GM18868 (cell line): ENCODE measurements at regions not wholly inside any gene's neighbourhood (a gene's known extent, or its start where the extent isn't known, plus 50 kb on each side); places are given as distances from the start of the nearest gene placed in this dataset.

Source experiments
- ATAC-seq: cut with Tn5 transposase; IDR thresholded peaks from one replicate; pipeline ENCODE4 v1.9.1; 2021; ENCODE audit warnings: mild to moderate bottlenecking, moderate library complexity; ENCODE audit not compliant: unreplicated experiment

DNA sequence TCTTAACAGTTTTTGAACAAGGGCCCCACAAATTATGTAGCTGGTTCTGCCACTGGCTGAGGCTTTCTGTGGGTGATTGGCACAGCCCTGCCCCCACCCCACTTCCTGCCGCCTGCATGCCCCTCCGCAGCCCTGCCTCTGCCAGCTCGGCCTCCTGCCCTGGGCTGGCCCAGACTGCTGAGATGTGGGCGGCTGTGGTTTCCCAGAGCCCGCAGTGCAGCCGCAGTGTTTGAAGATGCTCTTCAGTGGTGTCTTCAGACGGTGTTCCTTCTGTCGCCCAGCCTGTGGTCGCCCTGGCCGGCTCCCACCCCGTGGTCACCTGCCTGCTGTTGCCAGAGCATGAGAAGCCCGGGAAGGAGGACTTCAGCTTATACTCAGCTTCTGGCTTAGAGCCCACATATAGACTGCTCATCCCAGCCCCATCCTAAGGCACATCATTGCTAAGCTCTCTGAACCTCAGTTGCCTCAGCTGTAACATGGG is 154.3 kb downstream of the VEGFA start:
- peak; percentile 57 for ATAC-seq

DNA sequence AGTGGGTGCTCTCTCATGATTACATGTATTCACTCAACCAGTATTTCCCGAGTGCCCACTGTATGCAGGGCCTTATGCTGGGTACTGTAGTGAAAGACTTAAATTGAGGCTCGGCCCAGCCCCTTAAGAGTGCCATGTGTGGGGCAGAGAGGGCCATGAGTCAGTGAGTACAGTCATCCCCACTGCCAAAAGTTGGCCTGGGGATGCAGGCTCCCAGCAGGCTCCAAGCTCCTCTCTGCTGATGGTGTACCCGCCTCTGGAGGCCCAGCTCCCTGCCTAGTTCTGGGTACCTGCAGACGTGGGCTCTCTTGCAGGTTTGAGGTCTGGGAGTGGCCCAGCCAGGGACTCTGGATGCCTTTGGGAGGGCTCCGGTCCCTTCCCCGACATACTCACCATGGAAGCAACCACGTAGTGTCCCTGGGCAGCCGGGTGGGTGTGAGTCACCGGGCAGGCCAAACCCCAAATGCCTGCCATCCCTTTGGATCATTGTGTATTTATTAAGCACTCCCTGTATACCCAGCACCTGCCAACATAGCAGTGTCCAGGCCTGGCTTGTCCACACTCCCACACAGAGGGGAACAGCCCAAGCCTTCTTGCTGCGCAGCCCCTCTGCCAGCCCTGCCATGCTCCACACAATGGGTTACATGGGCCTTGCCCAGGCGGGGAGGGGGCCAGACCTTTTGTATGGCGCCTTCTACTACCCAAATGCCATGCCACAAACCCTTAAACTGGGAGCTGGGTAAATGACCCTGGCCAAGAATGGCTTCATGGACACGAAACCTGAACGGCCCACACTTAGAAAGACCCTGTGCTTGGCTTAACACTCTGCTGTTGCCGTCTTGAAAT is 153.6 kb downstream of the VEGFA start:
- no peak for ATAC-seq

DNA sequence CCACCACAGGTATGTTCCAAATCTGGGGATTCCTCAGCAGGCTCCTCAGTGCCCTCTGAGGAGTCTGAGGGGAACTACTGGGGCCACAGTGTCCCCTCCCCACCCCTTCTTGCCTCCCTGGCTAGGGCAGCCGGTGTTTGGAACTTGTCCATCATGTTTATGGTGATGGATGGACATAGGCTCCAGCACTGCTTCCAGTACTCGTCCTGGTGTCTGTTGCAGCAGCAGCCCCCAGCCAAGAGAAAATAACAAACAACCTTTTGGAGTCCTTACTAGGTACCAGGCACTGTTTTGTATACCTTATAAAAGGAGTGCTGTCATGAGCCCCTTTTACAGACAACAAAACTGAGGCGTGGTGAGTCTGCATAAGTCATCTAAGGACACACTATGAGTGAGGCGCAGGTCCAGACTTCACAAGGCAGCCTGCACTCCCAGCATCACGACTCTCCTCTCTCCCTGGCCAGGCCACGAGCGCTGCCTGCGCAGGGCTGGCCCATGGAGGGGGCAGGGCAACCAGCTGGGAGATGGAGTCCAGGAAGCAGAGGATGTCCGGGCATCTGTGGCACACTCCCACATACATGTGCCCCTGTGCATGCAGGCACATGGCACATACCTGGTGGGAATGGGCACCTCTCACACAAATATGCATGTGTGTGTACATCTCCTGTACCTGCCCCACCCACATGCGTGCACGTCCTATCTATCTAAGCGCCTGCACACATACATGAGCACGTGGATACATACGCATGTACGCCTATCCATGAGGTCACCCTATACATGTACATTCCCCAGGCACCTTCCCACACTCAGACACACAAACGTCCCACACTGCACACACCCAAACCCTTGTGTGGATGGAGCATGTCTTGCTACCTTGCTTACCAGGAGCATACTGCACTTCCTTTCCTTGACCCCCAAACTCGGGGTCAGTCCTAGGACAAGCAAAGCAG is 152.7 kb downstream of the VEGFA start:
- no peak for ATAC-seq

DNA sequence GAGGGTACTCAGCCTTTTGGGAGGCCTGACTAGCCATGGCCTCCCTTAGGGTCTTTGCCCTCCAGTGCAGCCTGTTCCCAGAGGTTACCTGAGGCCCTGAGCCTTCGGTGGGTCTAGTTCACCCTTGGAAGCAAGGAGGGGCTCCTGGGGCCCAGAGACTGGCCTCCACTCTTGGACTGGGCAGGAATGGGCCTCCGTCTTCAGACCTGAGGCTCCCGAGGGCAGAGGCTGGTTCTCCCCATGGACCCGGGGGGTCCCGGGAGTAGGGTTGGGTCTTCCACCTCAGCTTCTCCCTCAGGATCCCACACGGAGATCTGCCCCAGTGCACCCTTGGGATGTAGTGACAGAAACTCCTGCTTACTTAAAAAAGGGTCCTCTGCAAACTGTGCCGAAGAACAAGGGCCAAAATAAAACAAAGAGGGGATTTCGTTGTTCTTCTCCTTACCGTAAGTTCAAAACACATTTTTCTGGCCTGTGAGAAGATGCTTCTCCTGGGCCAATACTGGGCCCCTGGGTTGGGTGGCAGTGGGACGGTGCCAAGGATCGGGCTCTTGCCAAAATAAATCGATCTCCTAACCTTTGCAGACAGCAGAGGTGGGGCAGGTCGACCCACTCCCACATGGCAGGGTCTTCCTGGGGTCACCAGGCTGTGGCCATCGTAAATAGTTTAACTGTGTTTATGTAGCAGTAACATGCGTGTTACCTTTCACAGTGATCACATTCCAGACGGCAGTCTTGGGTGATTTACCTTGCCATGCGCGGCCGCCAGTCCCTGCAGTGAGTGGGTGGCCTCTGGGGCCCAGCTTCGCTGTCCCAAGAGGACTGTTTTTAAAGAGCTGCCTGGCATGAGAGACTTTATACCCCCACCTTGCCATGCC is 151.8 kb downstream of the VEGFA start:
- no peak for ATAC-seq

DNA sequence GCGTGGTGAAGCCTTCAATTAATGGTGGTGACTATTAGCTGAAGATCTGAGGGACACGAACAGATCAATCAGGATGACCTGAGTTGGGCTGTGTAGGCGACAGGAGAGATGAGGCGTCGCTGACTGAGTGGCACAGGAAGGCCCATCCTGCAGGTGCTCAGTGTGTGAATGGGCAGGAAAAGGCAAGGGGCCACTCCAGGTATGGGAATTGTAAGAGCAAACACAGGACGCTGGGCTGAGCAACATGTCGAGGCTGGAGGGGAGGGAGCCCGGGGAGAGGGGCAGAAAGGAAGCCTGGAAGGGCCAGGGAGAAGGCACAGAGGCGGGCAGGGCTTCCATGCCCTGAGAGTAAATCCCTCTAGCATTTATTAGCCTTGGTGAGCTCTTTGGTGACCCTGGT is 151.0 kb downstream of the VEGFA start:
- ATAC-seq, result no peak

DNA sequence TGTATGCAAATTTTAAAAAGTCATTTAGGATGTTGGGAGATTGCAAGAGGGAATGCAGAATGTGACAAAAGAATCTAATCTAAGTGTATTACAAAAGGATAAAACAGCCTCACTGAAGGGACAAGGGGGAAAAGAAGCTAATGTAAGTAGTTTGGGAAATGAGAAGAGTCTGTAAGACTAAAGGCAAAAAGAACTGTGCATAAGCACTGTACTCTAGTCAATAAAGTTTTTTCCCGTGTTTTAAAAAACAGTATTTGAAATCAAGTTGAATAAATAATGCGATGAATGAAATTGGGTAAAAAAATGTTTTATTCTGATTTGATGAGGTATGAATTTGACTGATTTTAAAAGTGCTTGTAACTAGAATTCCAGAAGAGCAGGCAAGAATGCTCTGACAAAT is 149.8 kb downstream of the VEGFA start:
- no peak for ATAC-seq

DNA sequence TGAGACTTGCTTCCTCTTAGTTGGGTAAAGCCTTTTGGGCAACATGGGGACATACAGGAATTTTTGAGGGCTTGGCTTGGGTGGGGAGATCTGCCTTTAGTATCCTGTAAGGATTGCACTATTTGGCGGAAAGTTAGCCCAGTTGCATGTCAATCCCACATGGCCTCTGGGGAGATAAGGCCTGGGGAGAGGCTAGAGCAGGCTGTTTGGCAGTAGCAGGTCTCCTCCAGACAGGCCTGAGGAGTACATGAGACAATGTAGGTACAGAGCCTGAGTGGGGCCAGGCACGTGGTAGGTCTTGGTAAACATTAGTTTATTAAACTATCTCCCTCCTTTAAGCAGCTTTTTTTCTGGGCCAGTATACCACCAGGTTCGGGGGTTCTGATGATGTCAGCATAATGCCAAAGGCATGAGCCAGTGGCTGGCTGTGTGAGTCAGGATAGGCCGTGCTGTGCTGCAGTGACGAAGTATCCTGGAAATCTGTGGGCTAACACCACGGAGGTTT is 147.9 kb downstream of the VEGFA start:
- ATAC-seq, result no peak

DNA sequence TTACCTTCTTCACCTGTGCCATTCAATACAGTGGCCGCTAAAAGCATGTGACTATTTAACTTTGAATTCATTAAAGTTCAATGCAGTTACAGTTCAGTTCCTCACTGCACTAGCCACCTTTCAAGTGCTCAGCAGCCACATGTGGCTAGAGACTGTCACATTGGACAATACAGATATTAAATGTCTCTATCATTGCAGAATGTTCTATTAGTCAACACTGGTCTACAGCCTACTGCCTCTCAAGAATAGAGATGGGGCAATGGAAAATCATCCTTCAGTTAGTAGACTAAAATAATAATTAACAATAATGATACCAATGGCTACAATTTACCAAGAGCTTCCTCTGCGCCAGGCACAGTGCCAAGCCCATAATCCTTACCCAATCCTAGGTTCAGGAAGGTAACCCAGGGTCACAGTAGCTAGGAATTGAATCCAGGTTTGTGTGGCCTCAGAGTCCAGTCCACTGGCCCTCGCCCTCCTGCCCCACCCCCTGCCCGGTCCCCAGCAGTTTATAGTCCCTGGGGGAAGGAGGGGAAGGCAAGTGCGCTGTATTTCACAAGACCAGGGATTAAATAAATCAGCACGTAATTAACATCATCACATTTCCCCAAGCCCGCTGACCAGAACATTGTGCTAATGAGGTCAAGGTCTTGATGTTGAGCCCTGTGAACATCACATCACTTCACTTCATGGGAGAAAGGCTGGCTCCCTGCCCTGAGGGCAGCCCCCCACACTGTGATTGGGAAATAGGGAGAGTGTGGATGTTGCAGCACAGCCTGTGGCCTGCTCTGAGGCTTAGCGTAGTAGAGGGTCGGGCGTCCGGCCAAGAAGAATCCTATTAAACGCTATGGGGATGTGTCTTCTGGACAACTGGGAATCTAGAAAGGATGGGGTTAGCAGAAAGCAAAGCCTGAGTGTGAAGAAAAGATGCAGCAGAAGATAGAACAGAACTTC is 147.2 kb downstream of the VEGFA start:
- no peak for ATAC-seq

DNA sequence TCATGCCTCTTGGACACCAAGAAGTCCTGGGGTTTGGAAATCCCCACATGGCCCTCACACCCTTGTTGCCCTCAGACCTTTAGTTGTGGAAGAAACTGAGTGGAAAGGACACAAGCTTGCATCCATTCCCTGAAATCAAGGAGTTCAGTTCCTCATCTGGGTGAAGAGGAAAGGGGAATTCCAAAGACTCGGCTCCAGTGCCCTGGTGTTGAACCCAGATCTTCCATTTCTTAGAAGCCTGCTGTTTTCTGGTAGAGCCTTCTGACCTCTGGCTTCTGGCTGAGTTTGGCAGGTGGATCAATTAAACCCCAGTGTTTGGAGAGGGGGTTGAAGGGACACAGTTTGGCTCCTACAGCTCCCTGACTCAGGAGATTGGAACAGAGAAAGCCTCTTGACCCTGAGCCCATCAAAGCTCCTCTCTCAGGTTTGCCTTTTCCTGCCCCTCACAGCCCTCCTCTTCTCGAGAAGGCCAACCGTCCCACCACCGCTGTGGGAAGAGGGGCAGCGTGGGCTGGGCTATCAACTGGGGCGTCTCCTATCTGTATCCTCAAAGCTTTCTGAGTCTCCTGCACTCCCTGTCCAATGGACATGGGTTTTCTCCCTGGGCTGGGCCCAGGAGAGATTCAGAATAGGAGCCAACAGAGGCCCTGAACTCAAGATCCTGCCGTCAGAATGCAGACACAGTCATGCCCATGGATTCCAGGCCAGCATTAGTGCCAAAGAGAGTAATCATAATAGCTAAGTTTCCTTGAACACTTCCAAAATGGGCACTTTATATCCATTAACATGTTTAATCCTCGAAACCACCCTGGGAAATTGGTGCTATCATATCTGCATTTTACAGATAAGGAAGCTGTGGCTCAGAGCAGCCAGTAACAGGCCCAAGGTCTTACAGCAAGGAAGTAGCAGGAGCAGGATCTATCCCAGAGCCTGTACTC is 146.2 kb downstream of the VEGFA start:
- ATAC-seq, result no peak

DNA sequence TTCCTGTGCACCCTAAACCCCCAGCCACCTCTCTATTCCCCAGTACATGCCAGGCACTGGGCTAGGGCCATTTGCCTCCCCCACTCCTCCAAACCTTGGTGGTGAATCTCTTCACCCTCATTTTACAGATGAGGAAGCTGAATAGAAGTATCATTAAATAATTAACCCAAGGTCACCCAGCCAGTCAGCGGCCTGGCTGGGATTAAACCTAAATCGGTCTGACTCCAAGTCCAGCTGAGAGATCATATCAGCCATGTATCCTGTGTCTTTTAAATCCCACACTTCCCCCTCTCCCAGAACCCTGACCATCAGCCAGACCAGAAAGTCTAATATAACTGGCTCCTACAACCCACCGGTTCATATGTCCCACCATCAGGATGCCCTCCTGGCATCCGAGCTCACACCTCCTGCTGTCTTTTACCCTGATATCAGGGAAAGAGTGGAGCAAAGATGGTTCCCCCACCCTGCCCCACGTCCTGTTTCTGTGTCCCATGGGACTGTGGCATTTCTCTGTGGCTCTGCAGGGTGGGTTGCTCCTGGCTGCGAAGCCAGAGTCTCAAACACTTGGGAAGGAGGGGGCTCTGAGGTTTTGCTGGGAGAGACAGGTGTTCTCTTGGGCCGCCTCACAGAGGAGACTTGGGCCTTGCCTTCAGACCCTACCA is 145.3 kb downstream of the VEGFA start:
- no peak for ATAC-seq

DNA sequence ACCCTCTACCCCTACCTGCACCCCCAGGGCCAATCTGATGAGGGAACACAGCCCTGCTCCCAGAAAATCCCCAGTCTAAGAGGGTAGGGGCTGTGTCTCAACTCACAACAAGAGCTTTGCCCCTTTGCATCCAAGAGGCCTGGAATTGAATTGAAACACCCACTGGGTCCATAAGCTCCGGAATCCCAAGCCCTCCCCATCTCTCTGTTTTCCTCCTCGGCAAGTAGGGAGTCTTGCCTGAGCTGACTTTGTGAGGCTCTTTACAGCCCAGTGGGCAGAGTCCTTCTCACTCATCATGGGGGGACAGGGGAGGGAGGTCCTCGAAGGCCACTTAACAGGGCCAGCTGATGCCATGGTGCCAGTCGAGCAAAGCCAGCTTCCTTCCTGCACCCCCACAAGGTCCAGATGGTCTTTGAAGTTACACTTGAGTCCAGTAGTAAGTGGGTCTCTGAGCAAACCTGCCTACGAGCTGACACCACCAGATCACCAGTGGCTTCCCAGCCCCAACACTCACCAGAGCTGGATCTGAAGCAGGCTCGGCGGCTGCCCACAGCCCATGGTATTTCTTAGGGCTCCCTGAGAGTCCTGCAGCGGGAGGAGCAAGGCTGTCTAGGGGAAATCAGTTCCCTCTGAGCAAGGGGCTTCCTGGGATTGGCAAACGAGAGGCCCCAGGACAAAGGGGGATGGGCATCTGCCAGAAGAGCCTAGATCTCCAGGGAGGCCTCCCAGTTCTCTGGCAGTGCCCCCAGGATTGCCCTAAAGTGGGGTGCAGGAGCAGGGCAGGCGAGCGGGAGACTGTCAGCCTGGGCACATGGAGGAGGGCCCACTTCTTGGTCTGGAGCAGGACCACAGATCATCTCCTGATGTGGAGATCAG is 144.5 kb downstream of the VEGFA start:
- ATAC-seq, result no peak

DNA sequence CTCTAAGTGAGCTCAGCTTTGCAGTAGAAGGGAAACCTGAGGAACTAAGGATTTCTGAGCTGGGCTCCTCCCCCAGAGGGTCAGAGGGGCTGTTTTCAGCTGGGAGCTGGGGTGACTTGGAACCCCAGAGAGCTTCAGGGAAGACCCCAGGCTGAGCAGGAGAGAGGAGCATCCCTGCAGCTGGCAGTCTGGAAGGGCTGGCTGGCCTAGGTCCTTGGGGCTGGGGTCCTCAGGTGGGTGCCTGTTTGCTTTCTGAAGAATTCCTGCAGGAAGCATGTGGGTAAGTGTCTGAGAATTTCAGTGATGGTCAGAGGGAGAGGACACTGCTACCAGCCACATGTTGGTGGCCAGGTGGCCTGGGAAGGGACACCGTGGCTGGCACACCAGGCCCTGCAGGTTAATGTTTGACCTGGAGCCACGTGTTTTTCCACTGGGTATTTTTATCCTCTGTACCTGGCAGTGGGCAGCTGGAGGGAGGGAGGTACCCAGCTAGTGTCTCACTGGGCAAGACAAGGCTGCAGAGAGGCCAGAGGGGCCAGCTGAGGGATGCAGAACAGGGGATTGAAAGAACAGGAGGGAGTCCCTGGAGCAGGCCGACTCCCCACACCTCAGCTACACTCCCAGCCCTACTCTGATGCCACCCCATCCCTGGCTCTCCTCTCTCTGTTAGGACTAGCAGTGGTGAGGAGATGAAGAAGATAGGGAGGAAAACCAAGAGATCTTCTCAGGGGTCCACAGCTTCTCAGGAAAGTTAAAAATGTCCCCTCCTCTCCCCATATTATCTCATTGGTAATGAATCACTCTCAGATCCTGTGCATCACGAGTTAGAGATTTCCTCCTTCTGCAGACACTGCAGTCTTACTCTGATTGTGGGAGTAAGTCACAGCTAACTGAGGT is 143.6 kb downstream of the VEGFA start:
- no peak for ATAC-seq

DNA sequence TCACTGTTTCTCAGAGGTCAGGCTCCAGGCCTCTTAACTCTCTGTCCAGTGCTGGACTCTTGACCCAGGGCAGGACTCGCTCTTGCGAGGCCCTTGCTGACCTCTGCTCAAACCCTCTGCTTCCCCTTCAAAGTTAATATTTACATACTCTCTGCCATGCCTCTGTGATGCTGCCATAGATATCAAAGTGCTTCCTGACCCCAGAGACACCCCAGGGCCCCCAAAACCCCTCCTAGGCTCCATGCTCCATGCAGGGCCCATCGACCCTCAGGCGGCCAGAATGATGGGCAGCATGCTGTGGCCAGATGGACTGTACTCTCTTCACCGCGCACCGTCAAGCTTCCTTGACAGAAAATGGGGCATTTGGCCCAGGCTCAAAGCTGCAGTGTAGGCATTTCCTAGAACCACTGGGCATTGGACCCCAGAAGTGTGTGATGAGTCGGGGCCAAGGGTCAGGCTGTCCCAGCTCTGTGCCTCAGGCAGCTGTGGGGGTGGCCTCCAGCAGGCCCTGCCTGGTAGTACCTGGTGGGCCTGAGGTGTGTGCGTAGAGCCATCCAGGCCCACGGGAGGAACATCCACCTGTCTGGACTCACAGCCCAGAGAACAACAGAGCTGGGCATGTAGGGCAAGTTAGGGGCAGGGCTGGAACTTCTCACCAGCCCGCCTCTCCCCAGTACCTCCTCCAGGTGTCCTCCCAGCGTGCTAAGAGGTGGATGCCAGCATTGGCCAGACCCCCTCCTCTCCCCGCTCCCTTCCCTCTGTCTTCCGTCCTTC is 142.8 kb downstream of the VEGFA start:
- ATAC-seq, result no peak

DNA sequence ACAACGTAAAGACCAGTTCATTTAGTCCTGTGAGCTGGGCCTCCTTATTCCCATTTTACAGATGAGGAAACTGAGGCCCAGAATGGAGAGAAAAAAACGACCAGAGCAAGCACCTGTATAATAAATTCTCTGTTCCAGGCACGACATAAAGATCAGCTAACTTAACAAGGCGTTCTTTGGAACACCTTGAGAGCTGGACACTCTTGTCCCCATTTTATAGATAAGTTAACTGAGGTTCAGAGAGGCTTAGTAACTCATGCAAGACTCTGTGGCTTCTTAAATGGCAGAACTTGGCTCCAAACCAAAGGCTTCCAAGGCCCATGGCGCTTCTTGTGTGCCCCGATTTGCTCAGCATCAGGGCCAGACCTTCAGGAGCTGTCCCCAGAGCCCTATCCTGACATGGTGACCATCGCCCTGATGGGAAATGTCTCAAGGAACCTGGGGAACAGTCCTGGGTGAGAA is 142.1 kb downstream of the VEGFA start:
- no peak for ATAC-seq
